Cerebellar nuclear complex (tissue), 1 donor: ENCODE measurements at regions not wholly inside any gene's neighbourhood (a gene's known extent, or its start where the extent isn't known, plus 50 kb on each side); places are given as distances from the start of the nearest gene placed in this dataset.
A peak's percentile ranks its signal among the peaks of the same experiment; 100 is the strongest.
"Not testable (repeated sequence)": the region's sequence is repeated elsewhere in the genome, so short reads cannot be mapped to it uniquely, and the experiment has no call there.

Experiments used
- DNase-seq, 2 experiments: peaks; one replicate each; lab custom pipeline; 2025; lab: John Stamatoyannopoulos, UW

- no peak for DNase-seq
Measured at GRCh38 chr5:67985686-67986387, 229.7 kb upstream of the PIK3R1 start.

GRCh38 chr5:67984546-67984945 lies 231.0 kb upstream of the PIK3R1 start:
- no peak for DNase-seq

GRCh38 chr5:67983251-67984110 lies 232.1 kb upstream of the PIK3R1 start:
- no peak for DNase-seq

GRCh38 chr5:67982160-67982559 lies 233.4 kb upstream of the PIK3R1 start:
- DNase-seq: not testable (repeated sequence)

GRCh38 chr5:67978171-67978570 lies 237.4 kb upstream of the PIK3R1 start:
- DNase-seq: no peak

- peak in 1 of 2 experiments; percentile 30 for DNase-seq
Measured at GRCh38 chr5:67976891-67977601, 238.5 kb upstream of the PIK3R1 start.

GRCh38 chr5:67976181-67976580 lies 239.4 kb upstream of the PIK3R1 start:
- DNase-seq: no peak

GRCh38 chr5:67974471-67974870 lies 241.1 kb upstream of the PIK3R1 start:
- no peak for DNase-seq

- DNase-seq: no peak
Measured at GRCh38 chr5:67974054-67974453, 241.5 kb upstream of the PIK3R1 start.

- DNase-seq: no peak
Measured at GRCh38 chr5:67971971-67972821, 243.4 kb upstream of the PIK3R1 start.

GRCh38 chr5:67971223-67971830 lies 244.2 kb upstream of the PIK3R1 start:
- DNase-seq: no peak

GRCh38 chr5:67969631-67970030 lies 245.9 kb upstream of the PIK3R1 start:
- no peak for DNase-seq

- DNase-seq: no peak
Measured at GRCh38 chr5:67969176-67969575, 246.4 kb upstream of the PIK3R1 start.

GRCh38 chr5:67966712-67967111 lies 248.8 kb upstream of the PIK3R1 start:
- DNase-seq: no peak

GRCh38 chr5:67964619-67965018 lies 250.9 kb upstream of the PIK3R1 start:
- no peak for DNase-seq

GRCh38 chr5:67963789-67964519 lies 251.6 kb upstream of the PIK3R1 start:
- no peak for DNase-seq

GRCh38 chr5:67960939-67961338 lies 254.6 kb upstream of the PIK3R1 start:
- no peak for DNase-seq

- DNase-seq: no peak
Measured at GRCh38 chr5:67957374-67957773, 258.2 kb upstream of the PIK3R1 start.

- DNase-seq: no peak
Measured at GRCh38 chr5:67954351-67954750, 261.2 kb upstream of the PIK3R1 start.

- DNase-seq: no peak
Measured at GRCh38 chr5:67942421-67942820, 273.1 kb upstream of the PIK3R1 start.
